ENCODE measurements at regions not wholly inside any gene's neighbourhood (a gene's known extent, or its start where the extent isn't known, plus 50 kb on each side); places are given as distances from the start of the nearest gene placed in this dataset.
"Not testable (repeated sequence)": the region's sequence is repeated elsewhere in the genome, so short reads cannot be mapped to it uniquely, and the experiment has no call there.

DNA sequence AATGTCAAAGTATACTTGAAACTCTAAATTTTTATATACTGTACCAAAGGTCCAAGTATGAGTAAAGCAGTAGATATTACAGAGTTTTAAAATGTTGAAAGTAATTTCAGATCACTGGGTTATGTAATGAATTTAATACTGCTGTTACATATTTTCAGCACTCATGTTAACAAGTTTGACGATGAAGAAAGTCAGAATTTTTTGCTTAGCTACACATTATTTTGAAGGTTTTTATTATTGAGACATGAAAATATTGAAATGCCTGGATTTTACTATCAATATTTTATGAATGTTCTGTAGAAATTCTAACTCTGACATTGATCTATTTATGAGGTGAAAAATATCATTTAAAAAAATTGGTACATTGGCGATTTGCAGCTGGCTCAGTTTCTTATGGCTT is 1030.3 kb downstream of the FSCB start:
- Mint-ChIP-seq H3K4me3 (no peak overlapping the region), H3K27ac (no peak overlapping the region), H3K27me3 (no peaks in the 10 kb centered on the region), H3K36me3 (no peaks in the 10 kb centered on the region), H3K9me3 (no peaks in the 10 kb centered on the region), H3K4me1 (no peaks in the 10 kb centered on the region)
- no peak for ATAC-seq

DNA sequence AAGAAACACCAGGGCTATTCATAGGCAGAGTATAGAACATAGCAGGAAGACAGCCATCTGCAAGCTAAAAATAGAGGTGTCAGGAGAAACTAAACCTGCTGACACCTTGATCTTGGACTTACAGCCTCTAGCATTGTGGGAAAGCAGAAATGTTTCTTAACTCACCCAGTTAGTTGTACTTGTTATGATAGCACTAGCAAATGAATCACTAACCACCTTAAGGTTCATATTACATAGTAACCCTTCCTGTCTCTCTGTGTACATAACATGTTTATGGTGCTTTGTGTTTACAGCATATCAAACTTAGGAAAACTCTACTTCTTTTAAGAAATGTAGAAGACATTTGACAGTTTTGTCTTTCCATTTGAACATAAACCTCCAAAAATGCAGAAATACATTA is 1031.3 kb downstream of the FSCB start:
- H3K4me3 Mint-ChIP-seq, result no peak overlapping the region

DNA sequence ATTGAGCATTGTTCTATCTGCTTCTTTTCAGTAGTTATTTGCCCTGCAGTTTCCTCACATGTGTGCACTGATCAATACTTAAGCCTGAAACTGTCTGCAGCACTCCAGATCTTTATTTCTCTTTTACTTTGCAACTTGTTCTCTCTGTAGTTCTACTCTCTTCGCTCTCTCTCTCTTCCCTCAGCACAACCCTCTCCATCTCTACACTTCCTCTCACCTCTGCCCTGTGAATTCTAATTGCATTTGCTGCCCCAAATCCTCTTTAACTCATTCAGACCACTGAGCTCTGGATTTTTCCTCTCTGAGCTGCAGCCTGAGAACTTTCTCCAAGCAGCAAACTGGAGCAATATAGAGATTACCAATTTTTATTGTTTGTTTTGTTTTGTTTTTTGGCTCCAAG is 1035.5 kb downstream of the FSCB start:
- Mint-ChIP-seq H3K4me1 (no peaks in the 10 kb centered on the region), H3K27me3 (no peaks in the 10 kb centered on the region), H3K36me3 (no peaks in the 10 kb centered on the region), H3K27ac (no peak overlapping the region), H3K4me3 (no peak overlapping the region), H3K9me3 (no peaks in the 10 kb centered on the region)
- ATAC-seq, result no peak

More for the DNA sequence above, 1031.3 kb downstream of the FSCB start:
- no peak for ATAC-seq
- H3K9me3 Mint-ChIP-seq, result no peaks in the 10 kb centered on the region
- H3K27me3 Mint-ChIP-seq, result no peaks in the 10 kb centered on the region
- H3K27ac Mint-ChIP-seq, result no peak overlapping the region
- no peaks in the 10 kb centered on the region for H3K4me1 Mint-ChIP-seq
- H3K36me3 Mint-ChIP-seq, result no peaks in the 10 kb centered on the region

DNA sequence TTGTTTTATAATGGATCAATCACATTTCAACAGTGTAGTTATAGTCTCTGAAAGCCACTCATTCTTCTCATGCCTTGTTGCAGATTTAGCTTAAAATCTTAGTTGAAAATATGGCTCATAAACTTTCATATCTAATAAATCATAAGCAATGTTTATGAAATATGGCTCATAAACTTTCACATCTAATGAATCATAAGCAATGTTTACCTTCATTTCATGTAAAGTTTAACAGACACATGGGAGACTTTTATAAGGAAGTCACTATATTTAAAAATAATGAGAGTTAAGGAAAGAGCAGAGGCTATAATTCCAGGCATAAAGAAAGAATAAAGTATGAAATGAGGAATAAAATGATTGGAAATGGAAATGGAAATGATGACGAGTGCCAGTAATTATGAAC is 1042.1 kb downstream of the FSCB start:
- Mint-ChIP-seq H3K4me1 (no peaks in the 10 kb centered on the region), H3K4me3 (no peak overlapping the region), H3K27ac (no peak overlapping the region), H3K9me3 (no peaks in the 10 kb centered on the region), H3K27me3 (no peaks in the 10 kb centered on the region), H3K36me3 (no peaks in the 10 kb centered on the region)
- ATAC-seq, result no peak

DNA sequence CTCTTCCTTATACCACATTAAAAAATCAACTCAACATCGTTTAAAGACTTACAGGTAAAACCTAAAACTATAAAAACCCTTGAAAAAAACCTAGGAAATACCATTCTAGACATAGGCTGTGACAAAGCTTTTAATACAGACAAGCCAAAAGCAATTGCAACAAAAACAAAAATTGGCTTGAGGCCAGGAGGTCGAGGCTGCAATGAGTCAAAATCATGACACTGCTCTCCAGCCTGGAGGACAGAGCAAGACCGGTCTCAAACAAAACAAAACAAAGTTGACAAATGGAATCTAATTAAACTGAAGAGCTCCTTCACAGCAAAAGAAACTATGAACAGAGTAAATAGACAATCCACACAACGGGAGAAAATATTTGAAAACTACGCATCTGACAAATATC is 1057.8 kb downstream of the FSCB start:
- Mint-ChIP-seq H3K9me3 (peaks cover 4% of the 10 kb centered on the region), H3K27me3 (no peaks in the 10 kb centered on the region)
- no peak for ATAC-seq

DNA sequence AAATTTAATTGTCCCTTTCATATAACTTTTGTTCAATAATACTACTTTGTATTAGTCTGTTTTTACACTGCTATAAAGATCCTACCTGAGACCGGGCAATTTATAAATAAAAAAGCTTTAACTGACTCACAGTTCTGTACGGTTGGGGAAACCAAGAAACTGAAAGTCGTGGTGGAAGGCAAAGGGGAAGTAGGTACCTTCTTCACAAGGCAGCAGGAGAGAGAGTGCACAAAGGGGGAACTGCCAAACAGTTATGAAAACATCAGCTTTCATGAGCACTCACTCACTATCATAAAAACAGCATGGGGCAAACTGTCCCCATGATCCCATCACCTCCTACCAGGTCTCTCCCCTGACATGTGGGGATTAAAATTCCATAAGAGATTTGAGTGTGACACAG is 1069.0 kb downstream of the FSCB start:
- no peak overlapping the region for H3K27ac Mint-ChIP-seq
- no peaks in the 10 kb centered on the region for H3K36me3 Mint-ChIP-seq

More for the DNA sequence above, 1057.8 kb downstream of the FSCB start:
- Mint-ChIP-seq H3K4me1 (no peaks in the 10 kb centered on the region), H3K4me3 (no peak overlapping the region), H3K27ac (no peak overlapping the region), H3K36me3 (no peaks in the 10 kb centered on the region)

DNA sequence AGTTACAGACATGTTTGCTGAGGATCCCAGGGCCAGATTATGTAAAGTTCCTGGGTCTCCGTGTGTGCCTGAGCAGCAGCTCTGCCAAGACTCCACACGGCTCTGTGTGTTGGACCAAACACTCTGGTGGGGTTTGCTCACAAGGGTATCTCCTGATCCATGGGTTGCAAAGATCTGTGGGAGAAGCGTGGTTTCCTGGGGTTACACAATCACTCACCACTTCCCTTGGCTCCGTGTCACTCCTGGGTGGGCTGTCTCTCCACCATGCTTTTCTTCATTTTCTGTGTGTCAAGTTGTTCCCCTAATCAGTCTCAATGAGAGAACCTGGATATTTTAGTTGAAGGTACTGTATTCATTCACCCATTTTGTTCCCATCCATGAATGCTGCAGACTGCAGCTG is 1088.8 kb downstream of the FSCB start:
- no peaks in the 10 kb centered on the region for H3K27me3 Mint-ChIP-seq
- no peaks in the 10 kb centered on the region for H3K36me3 Mint-ChIP-seq
- no peak overlapping the region for H3K4me3 Mint-ChIP-seq
- H3K4me1 Mint-ChIP-seq, result no peaks in the 10 kb centered on the region
- H3K9me3 Mint-ChIP-seq, result peaks cover 9% of the 10 kb centered on the region
- ATAC-seq, result no peak
- no peak overlapping the region for H3K27ac Mint-ChIP-seq

More for the DNA sequence above, 1069.0 kb downstream of the FSCB start:
- ATAC-seq, result no peak
- H3K27me3 Mint-ChIP-seq, result no peaks in the 10 kb centered on the region
- H3K4me3 Mint-ChIP-seq, result no peak overlapping the region
- peaks cover 9% of the 10 kb centered on the region for H3K9me3 Mint-ChIP-seq
- H3K4me1 Mint-ChIP-seq, result no peaks in the 10 kb centered on the region

DNA sequence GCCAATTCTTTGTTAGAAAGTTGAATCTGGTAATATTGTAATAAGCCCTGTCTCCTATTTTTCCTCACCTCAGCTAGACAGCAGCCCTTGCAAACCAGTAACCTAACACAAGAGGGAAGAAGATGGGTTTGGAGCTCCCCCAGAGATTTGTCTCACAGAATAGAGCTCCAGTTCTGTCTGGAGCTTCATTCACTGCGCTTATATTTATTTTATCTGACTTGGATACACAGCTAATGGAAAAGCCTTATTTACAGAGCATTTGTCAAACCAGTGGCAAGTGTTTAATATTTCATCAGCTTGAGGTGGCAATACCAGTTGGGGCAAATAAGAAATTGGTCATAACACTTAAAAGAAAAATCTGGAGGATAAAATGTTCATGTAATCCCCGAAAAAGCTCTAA is 1094.0 kb downstream of the FSCB start:
- Mint-ChIP-seq H3K4me3 (no peak overlapping the region), H3K27ac (no peak overlapping the region), H3K27me3 (no peaks in the 10 kb centered on the region), H3K9me3 (no peaks in the 10 kb centered on the region), H3K4me1 (no peaks in the 10 kb centered on the region), H3K36me3 (no peaks in the 10 kb centered on the region)
- ATAC-seq, result no peak

DNA sequence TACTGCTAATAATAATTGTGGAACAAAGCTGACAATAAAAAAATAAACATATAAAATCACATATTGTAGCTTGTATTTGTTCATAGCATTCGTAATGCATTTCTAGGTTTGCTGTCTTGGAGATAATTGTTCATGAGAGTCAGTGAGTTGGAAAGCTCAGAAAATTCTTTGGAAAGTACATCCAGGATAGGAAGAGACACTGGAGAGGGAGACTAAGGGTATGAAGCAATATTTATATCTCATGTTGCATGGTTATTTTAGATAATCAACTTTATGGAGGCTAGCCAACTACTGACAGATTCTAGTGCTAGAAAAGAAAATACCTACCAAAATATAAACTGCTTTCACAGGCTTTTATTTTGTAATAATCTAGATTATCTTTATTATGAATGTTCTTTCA is 1095.2 kb downstream of the FSCB start:
- Mint-ChIP-seq H3K36me3 (no peaks in the 10 kb centered on the region), H3K27ac (no peak overlapping the region), H3K27me3 (no peaks in the 10 kb centered on the region), H3K4me1 (no peaks in the 10 kb centered on the region), H3K4me3 (no peak overlapping the region), H3K9me3 (no peaks in the 10 kb centered on the region)
- ATAC-seq, result no peak

DNA sequence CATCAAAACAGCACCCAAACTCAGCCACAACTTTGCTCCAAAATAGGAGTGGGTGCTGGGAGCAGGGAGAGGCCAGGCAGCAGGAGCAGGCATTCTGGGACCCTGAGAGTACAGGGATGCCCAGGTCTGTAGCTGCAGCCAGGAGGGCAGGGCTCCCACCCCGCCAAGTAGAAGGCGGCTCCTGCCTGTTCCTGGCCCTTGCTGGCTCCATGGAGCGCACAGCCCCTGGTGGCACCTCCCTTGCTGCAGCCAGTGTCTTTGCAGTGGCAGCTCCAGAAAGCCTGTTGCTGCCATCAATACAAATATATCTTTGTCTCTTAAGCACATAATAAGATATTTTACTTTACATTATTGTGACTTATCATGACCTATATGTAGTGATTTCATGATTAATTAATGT is 1096.5 kb downstream of the FSCB start:
- Mint-ChIP-seq H3K27me3 (no peaks in the 10 kb centered on the region), H3K4me3 (no peak overlapping the region), H3K9me3 (no peaks in the 10 kb centered on the region), H3K4me1 (no peaks in the 10 kb centered on the region), H3K36me3 (no peaks in the 10 kb centered on the region), H3K27ac (no peak overlapping the region)
- ATAC-seq, result no peak

DNA sequence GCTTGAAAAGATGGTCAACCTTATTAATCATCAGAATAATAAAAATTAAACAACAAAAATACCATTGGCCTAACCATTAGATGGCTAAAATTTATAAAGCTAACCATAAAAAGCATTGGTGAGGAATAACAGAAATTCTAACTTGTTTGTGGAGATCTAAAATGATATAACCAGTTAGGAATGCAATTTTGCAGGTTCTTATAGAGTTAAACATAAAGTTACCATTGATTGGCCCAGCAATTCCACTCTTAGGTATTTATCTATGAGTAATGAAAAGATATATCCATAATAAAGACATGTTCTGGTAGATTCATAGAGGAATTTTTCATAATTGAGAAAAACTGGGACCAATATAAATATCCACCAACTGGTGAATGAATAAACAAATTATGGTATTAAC is 1098.6 kb downstream of the FSCB start:
- no peaks in the 10 kb centered on the region for H3K36me3 Mint-ChIP-seq
- no peak overlapping the region for H3K4me3 Mint-ChIP-seq
- ATAC-seq, result no peak
- no peaks in the 10 kb centered on the region for H3K27me3 Mint-ChIP-seq
- no peaks in the 10 kb centered on the region for H3K4me1 Mint-ChIP-seq
- no peak overlapping the region for H3K27ac Mint-ChIP-seq
- peaks cover 7% of the 10 kb centered on the region for H3K9me3 Mint-ChIP-seq

DNA sequence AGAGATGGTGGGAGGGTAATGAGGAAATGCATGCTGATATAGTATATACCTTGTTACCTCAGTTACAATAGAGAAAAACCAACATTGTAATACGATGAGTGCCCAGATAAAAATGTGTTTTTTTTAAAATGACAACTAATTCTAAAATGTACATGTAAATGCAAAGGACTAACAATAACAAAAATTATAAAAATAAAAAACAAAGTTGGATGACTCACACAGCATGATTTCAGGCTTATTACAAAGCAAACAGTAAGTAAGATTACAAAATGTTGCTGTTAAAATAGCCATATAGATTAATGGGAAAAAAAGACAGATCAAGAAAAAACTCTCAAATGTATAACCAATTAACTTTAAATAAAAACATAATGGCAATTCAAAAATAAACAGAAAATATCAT is 1099.4 kb downstream of the FSCB start:
- ATAC-seq, result no peak
- Mint-ChIP-seq H3K4me1 (no peaks in the 10 kb centered on the region), H3K27ac (no peak overlapping the region), H3K4me3 (no peak overlapping the region), H3K27me3 (no peaks in the 10 kb centered on the region), H3K36me3 (no peaks in the 10 kb centered on the region), H3K9me3 (peaks cover 7% of the 10 kb centered on the region)

DNA sequence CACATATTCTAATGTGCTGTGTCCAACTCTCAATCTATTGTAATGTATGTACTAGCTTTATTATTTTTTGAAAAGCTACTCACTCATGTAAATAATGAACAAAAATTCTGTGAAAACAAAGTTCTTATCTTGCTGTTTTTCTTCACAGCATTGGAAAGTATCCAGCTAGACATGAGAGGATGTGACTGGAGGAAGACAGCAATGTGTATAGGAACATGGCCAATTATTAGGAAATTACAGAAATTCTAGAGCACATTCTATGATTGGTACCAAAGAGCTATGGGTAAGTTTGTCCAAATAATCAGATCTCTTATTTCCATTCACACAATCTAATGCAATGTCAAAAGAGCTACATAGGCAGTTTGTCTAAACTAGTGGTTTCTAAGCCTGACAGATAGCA is 1100.2 kb downstream of the FSCB start:
- ATAC-seq, result no peak
- H3K4me1 Mint-ChIP-seq, result no peaks in the 10 kb centered on the region
- no peaks in the 10 kb centered on the region for H3K36me3 Mint-ChIP-seq
- H3K27me3 Mint-ChIP-seq, result no peaks in the 10 kb centered on the region
- H3K27ac Mint-ChIP-seq, result no peak overlapping the region
- peaks cover 7% of the 10 kb centered on the region for H3K9me3 Mint-ChIP-seq
- H3K4me3 Mint-ChIP-seq, result no peak overlapping the region

DNA sequence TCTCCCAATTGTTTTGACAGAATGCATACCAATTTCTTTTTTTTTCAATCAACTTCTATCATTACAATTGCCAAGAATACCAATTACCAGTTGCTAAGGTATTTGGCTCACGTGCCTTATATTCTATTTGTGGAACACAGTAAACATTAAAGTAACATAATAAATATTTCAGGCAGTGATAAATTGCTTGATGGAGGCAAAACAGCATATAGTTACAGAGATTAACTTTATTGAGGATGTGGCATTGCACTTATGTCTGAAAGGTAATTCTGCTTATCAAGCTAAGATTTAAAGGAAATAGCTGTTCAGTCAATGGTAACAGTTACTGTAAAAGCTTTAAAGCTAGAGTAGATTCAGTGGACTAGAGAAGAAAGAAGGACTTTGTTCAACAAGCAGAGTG is 1107.8 kb downstream of the FSCB start:
- H3K4me3 Mint-ChIP-seq, result no peak overlapping the region
- ATAC-seq, result no peak
- H3K9me3 Mint-ChIP-seq, result peaks cover 8% of the 10 kb centered on the region
- H3K4me1 Mint-ChIP-seq, result no peaks in the 10 kb centered on the region
- H3K27me3 Mint-ChIP-seq, result no peaks in the 10 kb centered on the region
- no peaks in the 10 kb centered on the region for H3K36me3 Mint-ChIP-seq
- no peak overlapping the region for H3K27ac Mint-ChIP-seq

DNA sequence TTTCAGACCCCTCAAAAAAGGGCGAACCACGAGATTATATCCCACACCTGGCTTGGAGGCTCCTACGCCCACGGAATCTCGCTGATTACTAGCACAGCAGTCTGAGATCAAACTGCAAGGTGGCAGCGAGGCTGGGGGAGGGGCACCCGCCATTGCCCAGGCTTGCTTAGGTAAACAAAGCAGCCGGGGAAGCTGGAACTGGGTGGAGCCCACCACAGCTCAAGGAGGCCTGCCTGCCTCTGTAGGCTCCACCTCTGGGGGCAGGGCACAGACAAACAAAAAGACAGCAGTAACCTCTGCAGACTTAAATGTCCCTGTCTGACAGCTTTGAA is 1136.6 kb downstream of the FSCB start:
- ATAC-seq, H3K9me3 Mint-ChIP-seq, H3K4me3 Mint-ChIP-seq, H3K36me3 Mint-ChIP-seq, H3K27ac Mint-ChIP-seq, H3K4me1 Mint-ChIP-seq, H3K27me3 Mint-ChIP-seq: not testable (repeated sequence)

DNA sequence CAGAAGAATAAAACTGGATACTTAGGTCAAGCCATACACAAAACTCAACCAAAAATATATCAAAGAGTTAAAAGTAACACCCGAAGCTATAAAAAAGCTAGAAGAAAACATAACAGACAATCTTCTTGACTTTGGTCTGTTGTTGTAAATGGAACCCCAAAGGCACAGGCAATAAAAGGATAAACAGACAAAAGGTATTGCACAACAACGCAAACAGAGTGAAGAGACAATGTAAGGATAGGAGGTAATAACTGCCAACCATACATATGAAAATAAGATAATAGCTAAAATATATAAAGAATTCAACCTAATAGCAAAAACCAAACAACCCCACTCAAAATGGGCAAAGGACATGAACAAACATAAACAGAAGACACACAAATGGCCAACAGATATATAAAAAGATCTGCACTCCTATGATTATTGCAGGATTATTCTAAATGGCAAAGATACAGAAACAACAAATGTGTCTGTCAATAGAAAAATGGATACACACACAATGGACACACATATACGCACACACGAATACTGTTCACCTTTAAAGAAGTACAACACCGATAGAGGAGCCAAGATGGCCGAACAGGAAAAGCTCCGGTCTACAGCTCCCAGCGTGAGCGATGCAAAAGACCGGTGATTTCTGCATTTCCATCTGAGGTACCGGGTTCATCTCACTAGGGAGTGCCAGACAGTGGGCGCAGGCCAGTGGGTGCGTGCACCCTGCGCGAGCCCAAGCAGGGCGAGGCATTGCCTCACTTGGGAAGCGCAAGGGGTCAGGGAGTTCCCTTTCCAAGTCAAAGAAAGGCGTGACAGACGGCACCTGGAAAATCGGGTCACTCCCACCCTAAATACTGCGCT is 1137.1 kb downstream of the FSCB start:
- H3K27me3 Mint-ChIP-seq, result no peaks in the 10 kb centered on the region
- ATAC-seq, result no peak

DNA sequence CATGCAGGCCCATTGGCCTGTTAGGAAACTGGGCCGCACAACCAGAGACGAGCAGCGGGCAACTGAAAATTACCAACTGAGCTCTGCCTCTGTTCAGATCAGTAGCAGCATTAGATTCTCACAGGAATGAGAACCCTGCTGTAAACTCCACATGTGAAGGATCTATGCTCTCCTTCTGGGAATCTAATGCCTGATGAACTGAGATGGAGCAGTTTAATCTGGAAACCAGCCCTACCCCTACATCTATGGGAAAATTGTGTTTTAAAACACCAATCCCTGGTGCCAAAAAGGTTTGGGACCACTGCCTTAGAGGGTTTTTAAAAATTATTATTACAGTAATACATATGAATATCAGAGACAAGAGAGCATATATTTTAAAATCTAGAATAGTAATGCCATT is 1144.5 kb downstream of the FSCB start:
- H3K27ac Mint-ChIP-seq, result no peak overlapping the region
- H3K9me3 Mint-ChIP-seq, result no peaks in the 10 kb centered on the region
- no peaks in the 10 kb centered on the region for H3K36me3 Mint-ChIP-seq
- no peak overlapping the region for H3K4me3 Mint-ChIP-seq
- ATAC-seq, result no peak
- no peaks in the 10 kb centered on the region for H3K27me3 Mint-ChIP-seq
- H3K4me1 Mint-ChIP-seq, result no peaks in the 10 kb centered on the region

More for the DNA sequence above, 1137.1 kb downstream of the FSCB start:
- Mint-ChIP-seq H3K9me3 (peaks cover 2% of the 10 kb centered on the region), H3K4me1 (no peaks in the 10 kb centered on the region), H3K4me3 (no peak overlapping the region), H3K36me3 (no peaks in the 10 kb centered on the region), H3K27ac (no peak overlapping the region)
